Ovary (tissue), 3 donors: ENCODE measurements at regions not wholly inside any gene's neighbourhood (a gene's known extent, or its start where the extent isn't known, plus 50 kb on each side); places are given as distances from the start of the nearest gene placed in this dataset.

ENCODE experiments used
- CTCF ChIP-seq, 3 donors: fragments of 450-650 bp in 2 of 3; fragments of 200-600 bp in 1 of 3; IDR thresholded peaks; one replicate each; pipeline versions ENCODE4 v1.5.1 to v1.8.0; 2016 to 2022; ENCODE audit warnings: antibody characterized with exemption in 3 of 3, mild to moderate bottlenecking in 1 of 3
- POLR2A ChIP-seq: fragments of 450-650 bp; IDR thresholded peaks from one replicate; pipeline ENCODE4 v1.6.1; 2017; ENCODE audit warnings: antibody characterized with exemption, mild to moderate bottlenecking, moderate library complexity
- donor health status: DM: no; HTN: no; CAD: no.

DNA sequence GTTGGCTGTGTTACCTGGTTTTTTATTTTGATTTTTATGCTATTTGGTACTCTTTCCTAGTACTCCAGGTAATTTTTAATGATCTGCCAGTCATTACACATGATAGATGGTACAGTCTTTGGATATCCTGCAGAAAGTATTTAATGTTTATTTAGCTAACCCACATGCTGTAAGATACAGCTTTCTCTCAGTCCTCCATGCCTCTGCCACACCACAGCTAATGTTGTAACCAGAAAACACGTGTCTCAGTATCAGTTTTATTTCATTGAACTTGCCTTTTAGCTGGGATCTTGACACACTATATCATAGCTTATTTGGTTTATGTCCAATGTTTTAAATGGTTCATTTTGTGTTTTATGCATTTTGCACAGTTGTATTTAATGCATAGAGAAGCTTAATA lies 1648.4 kb downstream of the KCNT2 start:
- TF ChIP-seq POLR2A (no peak), CTCF (IDR thresholded peaks at IDR 0.05) (no peak)
